ENCODE measurements at regions not wholly inside any gene's neighbourhood (a gene's known extent, or its start where the extent isn't known, plus 50 kb on each side); places are given as distances from the start of the nearest gene placed in this dataset.
A peak's percentile ranks its signal among the peaks of the same experiment; 100 is the strongest.
"Not testable (repeated sequence)": the region's sequence is repeated elsewhere in the genome, so short reads cannot be mapped to it uniquely, and the experiment has no call there.

DNA sequence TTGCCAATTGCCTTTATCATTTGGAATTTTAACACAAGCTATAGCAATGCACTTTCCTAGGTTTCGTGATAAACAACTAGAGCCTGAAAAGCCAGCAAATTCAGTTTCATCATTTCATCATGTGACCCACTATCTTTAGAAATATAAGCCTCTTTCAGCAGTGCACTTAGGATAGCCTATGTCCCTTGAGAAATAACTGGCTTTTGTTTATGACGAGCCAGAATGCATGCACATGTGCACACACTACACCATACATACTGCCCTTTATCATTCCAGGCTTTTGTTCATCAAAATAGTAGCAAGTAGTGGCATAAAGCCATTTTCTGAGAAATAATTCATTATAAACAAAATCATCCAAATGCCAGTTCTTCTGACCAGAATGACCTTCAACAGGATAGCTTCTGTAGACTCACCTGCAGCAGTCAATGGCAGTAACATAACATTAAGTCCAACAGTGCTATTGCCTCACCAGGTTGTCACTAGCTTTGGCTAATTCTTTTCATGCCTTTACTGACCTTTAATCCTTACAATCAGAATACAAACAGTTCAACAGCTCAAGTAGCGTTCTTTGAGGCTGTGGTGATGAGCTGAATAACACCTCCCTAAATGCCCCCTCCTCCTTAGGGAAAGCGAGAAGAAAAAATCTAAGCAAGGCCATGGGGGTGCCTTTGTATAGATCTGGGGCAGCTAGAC, 132.3 kb upstream of the SMARCA2 start:
- DNase-seq, result no peak

DNA sequence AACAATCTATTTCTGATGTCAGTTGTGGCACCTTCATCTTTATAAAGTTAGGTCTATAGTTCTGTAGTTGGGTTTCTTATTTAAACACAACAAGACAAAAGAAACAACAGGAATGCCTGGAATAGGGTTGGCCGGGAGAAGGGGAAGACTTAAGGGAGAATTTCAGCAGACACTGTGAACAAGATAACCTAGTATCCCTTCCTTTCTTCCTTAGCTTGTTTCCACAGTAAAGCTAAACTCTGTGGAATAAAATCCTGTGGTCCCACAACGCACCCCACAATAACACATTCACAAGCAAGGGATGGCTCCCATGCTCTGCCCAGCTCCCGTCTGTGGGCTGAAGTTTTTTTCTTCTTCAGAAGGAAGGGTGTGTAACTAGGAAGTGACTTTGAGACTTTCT, 124.9 kb upstream of the SMARCA2 start:
- DNase-seq, result no peak

DNA sequence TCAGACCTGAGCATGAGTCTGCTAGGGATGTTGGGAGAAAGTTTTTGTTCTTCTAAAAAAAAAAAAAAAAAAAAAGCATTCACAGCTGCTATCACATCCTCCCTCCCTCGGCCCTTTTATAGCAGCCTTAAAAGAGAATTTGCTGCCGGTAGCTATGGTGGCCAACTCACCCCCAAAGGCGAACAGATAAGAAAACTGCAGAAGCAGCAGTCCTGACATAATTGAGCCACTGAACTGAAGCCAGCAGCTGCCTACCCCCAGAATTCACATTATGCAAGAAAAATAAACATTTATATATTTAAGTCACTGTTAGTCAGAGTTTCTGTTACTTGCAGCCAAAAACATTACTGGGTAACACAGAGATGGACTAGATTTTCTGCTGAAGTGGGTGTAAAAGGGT, 124.3 kb upstream of the SMARCA2 start:
- no peak for DNase-seq

DNA sequence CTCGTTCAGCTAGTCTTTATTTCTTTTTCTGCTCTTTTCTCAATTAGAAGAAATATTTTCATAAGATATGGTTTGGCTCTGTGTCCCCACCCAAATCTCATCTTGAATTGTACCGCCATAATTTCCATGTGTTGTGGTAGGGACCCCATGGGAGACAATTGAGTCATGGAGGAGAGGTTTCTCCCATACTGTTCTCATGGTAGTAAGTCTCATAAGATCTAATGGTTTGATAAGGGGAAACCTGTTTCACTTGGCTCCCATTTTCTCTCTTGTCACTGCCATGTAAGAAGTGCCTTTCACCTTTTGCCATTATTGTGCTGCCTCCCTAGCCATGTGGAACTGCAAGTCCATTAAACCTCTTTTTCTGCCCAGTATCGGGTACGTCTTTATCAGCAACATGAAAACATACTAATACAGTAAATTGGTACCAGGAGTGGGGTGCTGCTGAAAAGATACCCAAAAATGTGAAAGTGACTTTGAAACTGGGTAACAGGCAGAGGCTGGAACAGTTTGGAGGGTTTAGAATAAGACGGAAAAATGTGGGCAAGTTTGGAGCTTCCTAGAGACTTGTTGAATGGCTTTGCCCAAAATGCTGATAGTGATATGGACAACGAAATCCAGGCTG, 112.0 kb upstream of the SMARCA2 start:
- not testable (repeated sequence) for DNase-seq

DNA sequence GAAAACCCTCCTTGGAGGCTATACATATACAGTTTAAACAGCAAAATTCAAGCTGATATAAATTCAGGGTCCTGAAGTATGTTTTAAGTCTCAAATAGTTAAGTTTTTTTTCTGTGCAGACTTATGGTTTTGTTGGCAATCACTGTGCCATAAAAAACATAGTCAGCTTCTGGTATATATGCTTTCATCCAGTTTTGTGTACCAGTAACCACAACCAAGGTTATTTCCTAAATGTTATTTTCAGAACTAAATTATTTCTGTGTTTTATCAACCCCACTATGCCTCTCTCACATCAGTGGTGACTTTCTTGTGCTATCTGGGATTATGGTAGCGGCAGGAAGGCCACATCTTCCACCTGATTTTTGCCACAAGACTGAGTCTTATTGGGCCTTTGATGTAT, 107.7 kb upstream of the SMARCA2 start:
- DNase-seq, result no peak

DNA sequence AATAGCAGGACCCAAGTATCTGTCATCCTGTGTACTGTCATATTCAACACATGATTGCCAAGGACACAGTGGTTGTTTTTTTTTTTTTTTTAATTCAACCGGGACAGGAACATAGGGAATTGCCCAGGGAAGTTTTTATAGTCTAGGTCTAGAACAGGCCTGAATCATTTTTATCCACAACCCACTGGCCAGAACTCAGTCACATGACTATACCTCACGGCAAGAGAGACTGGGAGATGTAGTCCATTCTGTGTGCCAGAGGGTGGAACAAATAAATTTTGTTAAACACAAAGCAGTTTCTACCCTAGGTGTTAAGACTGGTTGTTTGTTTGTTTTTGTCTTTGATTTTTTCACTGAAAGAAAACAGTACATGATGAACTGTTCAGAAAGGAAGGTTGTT, 105.8 kb upstream of the SMARCA2 start:
- no peak for DNase-seq

DNA sequence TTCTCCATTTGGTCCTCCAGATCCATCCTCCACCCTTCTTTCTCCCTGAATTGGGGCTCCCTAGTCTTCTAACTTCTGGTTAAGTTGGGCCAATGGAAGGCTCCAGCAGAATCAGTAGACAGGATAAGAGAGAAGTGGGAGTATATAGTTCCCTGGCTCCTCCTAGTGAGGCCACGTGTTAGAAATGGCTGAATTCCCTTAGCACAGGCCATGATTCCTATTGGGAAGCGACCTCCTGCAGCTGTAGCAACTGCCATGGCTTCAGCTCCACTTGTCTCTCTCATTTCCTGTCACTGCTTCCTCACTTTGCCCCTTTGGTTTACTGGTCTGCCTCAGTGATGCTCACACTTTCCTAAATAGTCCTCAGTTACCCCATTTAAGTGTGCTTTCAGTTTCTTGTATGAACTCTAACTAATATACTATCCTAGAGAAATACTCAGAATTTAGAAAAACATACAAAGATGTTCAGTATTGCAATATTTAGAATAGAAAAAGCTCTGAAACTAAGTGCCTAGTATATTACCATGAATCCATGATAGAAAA, 104.8 kb upstream of the SMARCA2 start:
- no peak for DNase-seq

DNA sequence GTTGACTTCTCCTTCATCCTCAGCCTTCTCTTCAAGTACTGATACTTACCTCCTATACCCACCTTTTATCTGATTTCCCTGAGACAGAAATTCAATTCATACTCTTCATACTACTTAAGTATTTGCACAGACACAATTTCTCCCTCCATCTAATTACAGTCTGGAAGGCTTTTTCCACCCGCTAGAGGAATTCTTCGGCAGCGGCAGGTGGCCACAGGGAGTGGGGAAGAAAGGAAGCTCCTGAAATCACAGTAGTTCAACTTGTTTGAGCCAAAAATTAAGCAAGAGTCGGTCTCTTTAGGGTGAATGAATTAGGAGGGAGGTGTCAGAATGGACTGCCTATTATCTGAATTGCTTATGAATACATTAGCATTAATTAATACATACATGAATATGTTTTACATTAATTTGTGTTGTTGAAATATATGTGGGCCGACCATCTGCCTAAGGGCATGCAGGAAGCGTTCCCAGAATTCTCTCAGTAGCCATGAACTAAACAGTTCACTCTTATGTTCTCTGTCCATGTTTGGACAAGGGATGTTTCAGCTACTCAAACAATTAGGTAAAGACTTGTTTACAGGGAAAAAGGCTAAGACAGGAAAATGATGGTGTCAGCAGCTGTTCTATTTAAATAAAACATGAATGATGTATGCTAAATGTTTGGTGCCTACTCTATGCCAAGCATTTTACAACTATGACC, 101.4 kb upstream of the SMARCA2 start:
- no peak for DNase-seq

DNA sequence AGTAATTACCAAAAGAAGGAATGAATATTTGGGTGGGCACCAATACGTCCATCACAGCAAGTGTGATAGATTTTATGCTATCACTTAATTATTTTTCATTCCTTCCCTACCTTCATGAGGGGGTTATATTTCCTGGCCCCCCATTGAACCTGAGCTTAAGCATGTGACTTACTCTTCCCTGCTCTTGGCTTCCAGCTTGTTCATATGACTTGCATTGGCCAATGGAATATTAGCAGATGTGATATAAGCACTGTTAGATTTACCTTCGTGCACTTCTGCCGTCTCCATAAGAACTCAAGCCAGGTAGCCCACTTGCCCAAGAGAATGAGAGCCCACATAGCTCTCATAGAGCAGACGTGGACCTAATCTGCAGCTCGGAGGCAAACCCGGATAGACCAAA, 99.1 kb upstream of the SMARCA2 start:
- DNase-seq, result no peak

DNA sequence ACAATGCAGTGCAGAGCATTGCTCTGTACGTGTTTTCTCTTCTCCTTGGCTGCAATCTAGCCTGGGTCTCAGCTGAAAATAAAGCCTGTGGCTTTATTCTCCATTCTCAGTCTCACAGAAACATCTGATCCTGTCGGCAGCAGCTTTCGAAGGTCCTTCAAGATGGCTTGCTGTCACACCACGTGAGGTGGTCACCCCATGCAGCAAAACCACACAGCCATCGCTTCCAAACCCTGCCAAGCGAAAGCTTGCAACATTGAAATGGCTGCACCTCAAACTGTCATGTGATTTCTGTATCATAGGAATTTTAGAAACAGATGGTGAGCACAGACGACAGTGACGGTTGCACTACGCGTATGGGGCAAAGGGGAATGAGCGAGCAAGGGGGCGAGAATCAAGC, 98.5 kb upstream of the SMARCA2 start:
- peak; percentile 89 for DNase-seq

DNA sequence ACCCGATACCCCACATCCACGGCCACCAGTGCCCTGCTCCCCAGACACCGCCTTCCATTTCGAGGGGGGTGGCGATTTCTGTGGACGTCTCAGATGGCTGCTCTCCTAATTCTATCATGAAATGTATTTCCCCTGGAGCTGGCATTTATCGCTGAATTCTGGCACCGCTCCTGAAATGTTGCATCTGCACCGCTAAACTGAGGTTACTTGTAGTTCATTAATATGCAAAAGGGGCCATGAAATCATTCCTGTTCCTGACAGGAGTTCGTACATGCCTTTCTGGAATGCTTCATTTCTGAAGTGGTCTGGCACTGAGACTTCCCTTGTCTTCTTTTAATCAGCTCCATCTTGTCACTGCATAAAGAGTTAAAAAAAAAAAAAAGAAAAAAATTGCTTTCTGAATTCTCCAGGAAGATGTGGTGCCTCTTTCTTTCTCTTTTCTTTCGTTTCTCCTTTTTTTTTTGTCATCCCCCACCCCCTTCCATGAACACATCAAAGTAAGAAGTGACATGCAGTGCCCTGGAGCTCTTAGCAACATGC, 97.7 kb upstream of the SMARCA2 start:
- DNase-seq, result peak; percentile 50

DNA sequence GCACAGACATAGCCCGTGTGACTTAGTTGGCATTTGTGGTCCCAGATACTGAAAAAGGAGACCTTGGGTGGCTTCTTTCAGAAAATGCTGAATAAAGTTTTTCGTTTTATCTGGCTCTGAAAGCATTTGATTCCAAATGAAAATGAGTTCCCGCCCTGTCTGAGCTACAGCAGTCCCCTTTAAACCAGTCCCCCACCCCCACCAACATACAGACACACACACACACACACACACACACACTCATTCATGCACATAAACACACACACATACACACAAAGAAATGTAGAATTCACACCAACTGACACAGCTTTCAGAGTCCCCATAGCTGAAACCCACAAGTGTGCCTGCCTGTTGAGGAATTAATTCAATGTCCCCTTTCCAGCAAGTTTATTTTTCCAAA, 97.0 kb upstream of the SMARCA2 start:
- DNase-seq, result no peak

DNA sequence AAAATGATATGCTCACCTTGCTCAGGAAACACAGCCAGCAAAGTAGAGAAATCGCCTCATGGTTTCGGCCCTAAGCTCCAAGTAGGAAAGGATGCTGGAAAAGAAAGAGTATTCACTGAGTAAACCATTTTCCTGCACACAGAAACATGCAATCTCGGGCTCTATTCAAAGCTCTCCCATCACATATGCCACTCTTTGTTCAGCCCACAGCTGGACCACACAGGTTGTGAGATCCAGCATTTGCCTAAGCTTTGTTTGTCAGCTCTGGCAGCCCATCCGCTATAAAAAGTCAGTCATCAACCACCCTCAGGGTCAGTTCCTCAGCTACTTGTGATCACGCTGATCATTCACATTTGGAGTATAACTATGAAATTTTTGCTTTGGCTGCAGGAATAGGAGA, 96.5 kb upstream of the SMARCA2 start:
- DNase-seq, result no peak

DNA sequence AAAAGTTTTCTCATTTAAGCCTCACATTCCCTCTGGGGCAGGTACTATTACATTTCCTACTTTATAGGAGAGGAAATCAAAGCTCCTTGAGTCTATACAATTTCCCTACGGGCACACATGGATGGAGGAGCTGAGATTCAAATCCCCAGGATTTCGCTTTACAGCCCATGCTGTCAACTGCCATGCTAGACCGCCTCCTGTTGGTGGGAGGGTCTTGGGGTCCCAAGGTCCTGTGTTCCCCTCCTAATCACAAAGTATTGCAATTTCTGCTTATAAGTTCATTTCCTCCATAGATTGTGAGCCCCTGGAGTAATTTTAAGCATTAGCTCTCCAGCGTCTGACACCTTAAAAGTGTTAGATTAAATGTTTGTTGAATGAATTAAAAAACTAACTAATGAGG, 95.9 kb upstream of the SMARCA2 start:
- DNase-seq, result no peak

DNA sequence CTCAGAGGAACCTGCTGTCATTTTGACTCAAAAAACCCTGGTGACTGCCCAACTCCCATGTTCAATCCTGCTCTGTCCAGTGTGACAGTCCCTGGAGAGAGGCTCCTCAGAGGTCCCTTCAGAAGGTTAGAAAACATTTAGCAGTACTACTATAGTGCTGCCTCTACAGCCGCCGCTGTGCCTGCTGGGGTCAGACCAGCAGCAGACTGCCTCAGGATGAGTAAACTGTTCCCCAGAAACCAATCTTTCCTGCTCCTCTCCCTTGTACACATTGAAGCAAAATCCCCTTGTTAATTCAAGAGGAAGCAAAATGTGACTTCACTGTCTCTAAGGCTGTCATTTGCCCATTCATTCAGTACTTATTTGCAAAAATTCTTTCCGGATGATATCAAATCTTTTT, 94.8 kb upstream of the SMARCA2 start:
- DNase-seq, result no peak

DNA sequence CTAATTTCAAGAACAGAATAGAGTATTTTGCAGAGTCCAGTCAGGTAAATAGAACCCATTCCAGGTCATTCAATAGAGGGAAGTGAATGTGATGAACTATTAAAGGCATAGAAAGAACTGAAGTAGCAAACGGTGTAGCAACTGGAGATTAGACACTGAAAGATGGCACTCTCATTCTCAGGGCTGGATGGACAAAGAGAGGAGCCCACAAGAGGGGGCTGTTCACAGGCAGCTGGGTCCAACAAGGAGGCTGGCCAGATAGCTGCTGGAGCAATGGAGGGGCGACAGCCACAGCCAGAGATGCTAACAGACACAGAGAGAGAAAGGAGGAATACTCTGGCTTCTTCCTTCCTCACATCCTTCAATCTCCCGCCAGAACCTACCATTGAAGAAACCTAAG, 93.1 kb upstream of the SMARCA2 start:
- no peak for DNase-seq

DNA sequence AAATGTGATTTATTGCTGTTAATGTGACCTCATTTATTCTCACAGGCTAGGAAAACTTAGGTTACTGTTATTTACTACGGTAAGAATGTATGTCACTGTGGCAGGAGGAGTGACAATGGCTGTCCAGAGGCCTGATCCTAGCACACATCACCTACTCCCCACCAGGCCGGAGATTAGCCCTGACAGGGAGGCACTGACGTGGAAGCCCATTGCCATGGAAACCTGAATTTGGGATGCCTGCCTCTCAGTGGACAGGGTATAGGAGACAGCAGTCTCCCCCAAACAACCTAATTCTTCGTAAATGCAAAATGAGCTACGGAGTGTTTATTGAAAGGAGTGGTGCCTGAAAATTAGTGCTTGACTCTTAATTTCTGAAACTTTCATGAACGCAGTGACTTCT, 87.6 kb upstream of the SMARCA2 start:
- DNase-seq, result no peak

DNA sequence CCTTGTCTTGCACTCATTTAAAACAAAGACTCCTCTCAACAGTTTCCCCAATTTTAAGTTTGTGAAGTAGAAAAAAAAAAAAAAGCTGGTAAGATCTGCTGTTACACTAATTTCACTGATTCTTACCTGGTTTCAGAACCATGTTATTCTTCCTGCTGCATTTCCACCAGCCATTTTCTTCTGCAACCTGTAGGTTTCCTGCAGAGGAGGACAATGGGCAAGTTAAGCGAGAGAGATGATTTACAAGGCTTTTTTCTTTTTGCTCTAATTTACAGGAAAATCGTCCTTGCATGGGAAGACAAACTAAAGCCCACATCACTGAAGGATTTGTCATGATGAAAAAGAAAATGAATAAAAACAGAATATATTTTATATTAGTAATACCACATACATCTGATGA, 86.0 kb upstream of the SMARCA2 start:
- no peak for DNase-seq

DNA sequence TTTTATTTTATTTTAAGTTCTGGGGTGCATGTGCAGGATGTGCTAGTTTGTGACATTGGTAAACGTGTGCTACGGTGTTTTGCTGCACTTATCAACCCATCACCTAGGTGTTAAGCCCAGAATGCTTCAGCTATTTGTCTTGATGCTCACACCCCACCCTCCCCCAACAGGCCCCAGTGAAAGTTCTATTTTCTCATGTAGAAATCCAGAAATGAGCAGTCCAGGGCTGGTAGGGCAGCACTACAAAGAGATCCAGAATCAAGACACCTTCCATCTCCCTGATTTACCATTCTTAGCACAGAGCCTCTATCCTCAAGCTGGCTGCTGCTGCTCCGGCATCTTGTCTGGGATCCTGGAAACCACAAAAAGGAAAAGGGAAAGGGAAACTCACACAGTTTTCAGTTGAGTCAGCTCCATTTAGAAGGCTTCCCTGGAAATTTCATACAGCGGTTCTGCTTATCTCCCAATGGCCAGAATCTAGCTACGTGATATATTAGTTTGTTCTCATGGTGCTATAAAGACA, 85.4 kb upstream of the SMARCA2 start:
- no peak for DNase-seq

DNA sequence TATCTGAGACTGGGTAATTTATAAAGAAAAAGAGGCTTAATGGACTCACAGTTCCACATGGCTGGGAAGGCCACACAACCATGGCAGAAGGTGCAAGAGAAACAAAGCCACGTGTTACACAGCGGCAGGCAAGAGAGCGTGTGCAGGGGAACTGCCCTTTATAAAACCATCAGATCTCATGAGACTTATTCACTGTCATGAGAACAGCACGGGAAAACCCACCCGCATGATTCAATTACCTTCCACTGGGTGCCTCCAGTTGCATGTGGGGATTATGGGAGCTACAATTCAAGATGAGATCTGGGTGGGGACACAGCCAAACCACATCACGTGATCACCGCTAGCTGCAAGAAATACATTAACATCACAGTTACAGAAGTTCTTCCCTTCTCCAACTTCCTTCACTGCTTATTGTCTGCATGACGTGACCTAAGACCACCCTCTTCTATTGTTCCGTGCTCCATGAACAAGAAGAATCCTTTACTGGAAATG, 84.9 kb upstream of the SMARCA2 start:
- DNase-seq, result not testable (repeated sequence)

DNA sequence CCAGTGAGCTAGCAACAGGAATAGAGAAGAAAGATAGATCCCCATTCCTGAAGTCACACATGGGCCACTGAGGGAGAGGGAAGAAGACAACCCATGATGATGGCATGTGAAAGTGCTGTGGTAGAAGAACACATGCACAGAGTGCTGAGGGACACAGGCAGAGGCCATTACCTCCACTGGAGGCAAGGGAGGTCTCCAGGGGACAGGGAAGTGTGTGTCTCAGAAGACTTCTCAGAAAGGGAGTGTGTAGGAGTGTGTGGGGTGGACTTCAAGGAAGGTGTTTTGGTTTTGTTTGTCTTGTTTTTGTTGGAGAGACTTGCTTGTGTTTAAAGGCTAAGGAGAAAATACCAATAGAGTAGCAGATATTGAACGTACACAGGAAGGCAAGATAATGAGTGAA, 77.0 kb upstream of the SMARCA2 start:
- DNase-seq, result no peak

DNA sequence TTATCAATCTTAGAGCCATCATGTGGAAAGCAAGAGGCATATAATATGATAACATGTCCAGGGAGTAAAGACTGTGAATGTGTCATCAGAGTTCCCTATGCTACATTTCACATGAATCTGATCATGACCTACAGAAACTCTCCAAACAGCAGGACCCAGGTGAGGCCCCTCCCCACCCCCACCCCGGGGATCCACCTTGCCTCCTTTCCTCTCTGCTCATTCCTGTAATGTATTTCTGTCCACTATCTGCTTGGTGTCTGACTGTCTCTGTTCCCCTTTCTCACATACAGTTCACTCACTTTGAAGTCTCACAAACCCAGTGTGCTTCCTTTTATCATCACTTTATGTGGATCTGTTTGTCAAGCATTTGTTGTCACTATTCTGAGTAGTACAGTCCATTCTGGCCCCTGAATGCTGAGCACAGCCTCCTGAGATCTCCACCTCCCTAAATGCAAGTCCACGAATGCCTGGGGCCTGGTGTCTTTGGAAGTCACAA, 76.4 kb upstream of the SMARCA2 start:
- DNase-seq, result no peak

DNA sequence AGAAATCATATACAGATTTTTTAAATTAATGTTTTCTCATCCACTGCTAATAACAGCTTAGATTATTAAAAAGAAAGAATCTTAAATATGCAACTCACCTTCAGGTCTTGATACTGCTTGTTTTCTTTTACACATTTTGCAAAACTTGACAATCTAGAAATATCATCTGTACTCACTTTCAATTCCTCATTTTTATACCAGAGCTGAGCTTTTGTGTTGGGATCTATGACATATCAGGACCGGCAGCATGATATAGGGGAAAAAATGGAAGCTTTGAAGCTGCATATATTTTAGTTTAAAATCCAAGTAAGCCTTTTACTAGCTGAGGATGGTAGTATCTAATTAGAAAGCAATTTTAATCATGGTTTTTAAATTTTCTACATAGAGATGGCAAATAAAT, 75.7 kb upstream of the SMARCA2 start:
- DNase-seq, result no peak
